Adrenal gland (tissue), 5 donors: ENCODE measurements at regions not wholly inside any gene's neighbourhood (a gene's known extent, or its start where the extent isn't known, plus 50 kb on each side); places are given as distances from the start of the nearest gene placed in this dataset.
"Not testable (repeated sequence)": the region's sequence is repeated elsewhere in the genome, so short reads cannot be mapped to it uniquely, and the experiment has no call there.

Experiments
- CTCF ChIP-seq, 6 experiments: fragments of 450-650 bp in 4 of 6; fragments of 200-600 bp in 2 of 6; sonication (generic) in 1 of 6; IDR thresholded peaks; 1 replicate in 5 of 6; 2 replicates in 1 of 6; pipeline versions ENCODE4 v1.5.1 to v1.8.0; 2016 to 2021; ENCODE audit warnings: antibody characterized with exemption in 6 of 6, mild to moderate bottlenecking in 2 of 6, moderate library complexity in 1 of 6
- POLR2A ChIP-seq, 2 donors: fragments of 450-650 bp; IDR thresholded peaks; one replicate each; pipeline ENCODE4 v1.6.1; 2017; ENCODE audit warnings: antibody characterized with exemption in 2 of 2, mild to moderate bottlenecking in 2 of 2, moderate library complexity in 1 of 2
- donor health status: DM: no; HTN: no; CAD: no.

- TF ChIP-seq POLR2A, CTCF (IDR thresholded peaks at IDR 0.05): not testable (repeated sequence)
These were observed 91.2 kb upstream of the FREM3 start for GRCh38 chr4:143791693-143792092.
